Smooth muscle cell (in vitro differentiated cells): ENCODE measurements at regions not wholly inside any gene's neighbourhood (a gene's known extent, or its start where the extent isn't known, plus 50 kb on each side); places are given as distances from the start of the nearest gene placed in this dataset.
A peak's percentile ranks its signal among the peaks of the same experiment; 100 is the strongest.

Experiments used
- DNase-seq: peaks from one replicate; lab custom pipeline; 2025; ENCODE audit not compliant: unreplicated experiment; lab: John Stamatoyannopoulos, UW
- H2AFZ ChIP-seq: fragments of 200-600 bp; sonication (generic); 2 replicates; pipeline ENCODE4 v1.6.0; 2016; ENCODE audit warnings: antibody characterized with exemption, low read depth, mild to moderate bottlenecking
- H3F3A ChIP-seq: fragments of 200-600 bp; sonication (generic); 2 replicates; pipeline ENCODE4 v1.6.0; 2017; ENCODE audit warnings: antibody characterized with exemption, low read depth
- H3K27ac ChIP-seq: fragments of 200-600 bp; sonication (generic); 2 replicates; pipeline ENCODE4 v1.5.1; 2016; ENCODE audit warnings: low read depth, mild to moderate bottlenecking
- H3K27me3 ChIP-seq: fragments of 200-600 bp; sonication (generic); 2 replicates; pipeline ENCODE4 v1.6.1; 2016; ENCODE audit warnings: low read depth, mild to moderate bottlenecking
- H3K36me3 ChIP-seq: fragments of 200-600 bp; sonication (generic); 2 replicates; pipeline ENCODE4 v1.5.1; 2016; ENCODE audit warnings: low read depth
- H3K4me1 ChIP-seq: fragments of 200-600 bp; sonication (generic); 2 replicates; pipeline ENCODE4 v1.5.1; 2016; ENCODE audit warnings: low read depth
- H3K4me2 ChIP-seq: fragments of 200-600 bp; sonication (generic); 2 replicates; pipeline ENCODE4 v1.6.0; 2016; ENCODE audit warnings: mild to moderate bottlenecking
- H3K4me3 ChIP-seq: fragments of 200-600 bp; sonication (generic); 2 replicates; pipeline ENCODE4 v1.5.1; 2016; ENCODE audit warnings: mild to moderate bottlenecking
- H3K79me2 ChIP-seq: fragments of 200-600 bp; sonication (generic); 2 replicates; pipeline ENCODE4 v1.6.0; 2016; ENCODE audit warnings: low read depth, mild to moderate bottlenecking
- H3K9ac ChIP-seq: fragments of 200-600 bp; sonication (generic); 2 replicates; pipeline ENCODE4 v1.6.0; 2016; ENCODE audit warnings: low read depth
- H3K9me3 ChIP-seq: fragments of 200-600 bp; sonication (generic); replicated peaks from 2 replicates; pipeline ENCODE4 v1.5.1; 2016; ENCODE audit warnings: low read depth
- H4K20me1 ChIP-seq: fragments of 200-600 bp; sonication (generic); 2 replicates; pipeline ENCODE4 v1.6.0; 2016; ENCODE audit warnings: low read depth
- WGBS: methylation state at CpG from one replicate; pipeline ENCODE4 v1.1.7; 2016; ENCODE audit warnings: low lambda C conversion rate; 5-methylcytosine and 5-hydroxymethylcytosine counted together
- TF ChIP-seq, protein P1 (sequence below): fragments of 200-600 bp; sonication (generic); IDR thresholded peaks from 2 replicates; pipeline ENCODE4 v1.5.1; 2017; ENCODE audit warnings: borderline replicate concordance, mild to moderate bottlenecking, antibody characterized with exemption; ENCODE audit not compliant: insufficient read depth, poor library complexity, severe bottlenecking

DNA sequence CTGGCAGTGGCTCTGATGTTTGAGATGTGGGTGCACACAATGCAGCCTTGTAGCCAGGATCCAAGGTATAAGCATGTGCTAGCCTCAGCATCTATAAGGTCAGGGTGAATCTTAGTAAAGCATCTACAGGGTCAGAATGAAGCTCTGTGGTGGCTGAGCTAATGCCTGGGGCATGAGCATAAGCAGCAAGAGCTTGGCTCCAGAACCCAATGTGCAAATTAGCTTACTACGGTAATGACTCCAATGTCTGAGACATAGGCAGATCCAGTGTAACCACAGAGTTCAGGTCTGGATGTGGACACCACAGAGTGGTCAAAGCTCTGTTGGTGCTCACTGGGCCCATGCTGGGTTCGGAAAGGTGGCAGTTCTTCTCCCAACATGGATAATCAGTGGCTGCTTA is 304.5 kb upstream of the NECTIN3 start:
- Histone ChIP-seq H3K4me3 (no peak overlapping the region), H4K20me1 (no peaks in the 10 kb centered on the region), H3K9me3 (no peaks in the 10 kb centered on the region), H3K4me2 (no peak overlapping the region), H2AFZ (no peak overlapping the region), H3K9ac (no peak overlapping the region), H3K36me3 (no peaks in the 10 kb centered on the region), H3K4me1 (peaks cover 3% of the 10 kb centered on the region), H3K79me2 (no peaks in the 10 kb centered on the region), H3K27ac (no peak overlapping the region), H3K27me3 (no peaks in the 10 kb centered on the region), H3F3A (no peaks in the 10 kb centered on the region)
- 98% methylated on average over 2 of the region's 2 CpGs for WGBS
- no peak for DNase-seq
- TF ChIP-seq, protein P1, sequence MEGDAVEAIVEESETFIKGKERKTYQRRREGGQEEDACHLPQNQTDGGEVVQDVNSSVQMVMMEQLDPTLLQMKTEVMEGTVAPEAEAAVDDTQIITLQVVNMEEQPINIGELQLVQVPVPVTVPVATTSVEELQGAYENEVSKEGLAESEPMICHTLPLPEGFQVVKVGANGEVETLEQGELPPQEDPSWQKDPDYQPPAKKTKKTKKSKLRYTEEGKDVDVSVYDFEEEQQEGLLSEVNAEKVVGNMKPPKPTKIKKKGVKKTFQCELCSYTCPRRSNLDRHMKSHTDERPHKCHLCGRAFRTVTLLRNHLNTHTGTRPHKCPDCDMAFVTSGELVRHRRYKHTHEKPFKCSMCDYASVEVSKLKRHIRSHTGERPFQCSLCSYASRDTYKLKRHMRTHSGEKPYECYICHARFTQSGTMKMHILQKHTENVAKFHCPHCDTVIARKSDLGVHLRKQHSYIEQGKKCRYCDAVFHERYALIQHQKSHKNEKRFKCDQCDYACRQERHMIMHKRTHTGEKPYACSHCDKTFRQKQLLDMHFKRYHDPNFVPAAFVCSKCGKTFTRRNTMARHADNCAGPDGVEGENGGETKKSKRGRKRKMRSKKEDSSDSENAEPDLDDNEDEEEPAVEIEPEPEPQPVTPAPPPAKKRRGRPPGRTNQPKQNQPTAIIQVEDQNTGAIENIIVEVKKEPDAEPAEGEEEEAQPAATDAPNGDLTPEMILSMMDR, result no peak

DNA sequence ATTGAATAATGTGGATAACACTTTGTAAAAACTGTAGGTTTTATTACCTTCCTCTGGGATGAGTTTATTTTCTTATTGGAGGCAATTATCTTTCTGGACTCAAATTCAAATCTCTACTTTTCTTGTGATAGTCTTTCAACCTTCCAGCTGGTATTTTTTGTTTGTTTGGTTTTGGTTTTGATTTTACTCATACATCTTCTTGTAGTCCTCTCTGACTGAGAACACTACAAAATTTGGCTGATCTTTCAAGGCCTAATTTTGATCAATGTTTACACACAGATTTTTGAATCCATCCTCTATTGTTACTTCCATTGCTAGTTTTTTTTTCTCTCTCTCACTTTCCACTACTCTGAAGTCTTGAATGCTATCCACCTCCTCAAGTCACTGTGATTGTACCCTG is 303.8 kb upstream of the NECTIN3 start:
- DNase-seq, result no peak
- TF ChIP-seq, protein P1, result no peak

DNA sequence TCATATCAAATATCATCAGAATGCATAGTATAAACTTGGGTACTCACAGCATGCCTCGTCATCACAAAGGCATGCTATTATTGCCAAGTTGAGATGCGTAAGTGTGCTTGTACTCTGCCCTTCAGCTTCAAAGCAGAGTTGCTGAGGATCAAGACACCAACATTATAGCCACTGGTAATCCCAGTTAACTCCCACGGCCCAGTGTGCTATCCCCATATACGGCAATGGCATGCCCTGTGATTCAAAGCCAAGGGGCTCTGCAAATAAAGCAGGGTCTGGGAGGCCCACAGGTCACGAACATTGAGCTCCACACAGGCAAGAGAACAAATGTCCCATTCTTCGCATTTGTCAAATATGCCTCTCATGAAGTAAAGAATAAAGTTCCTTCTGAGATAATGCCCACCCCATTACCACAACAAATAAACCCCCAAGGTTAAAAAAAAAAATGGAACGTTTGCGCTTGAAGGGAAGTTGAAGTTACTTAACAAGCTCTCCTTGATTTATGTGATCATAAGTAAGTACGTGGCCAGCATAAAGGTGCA is 298.1 kb upstream of the NECTIN3 start:
- Histone ChIP-seq H3K4me2 (peak overlapping the region; percentile 77), H3F3A (peaks cover 5% of the 10 kb centered on the region), H3K27me3 (no peaks in the 10 kb centered on the region), H3K9ac (peak overlapping the region; percentile 34), H3K27ac (peak overlapping the region; percentile 92), H2AFZ (no peak overlapping the region), H3K4me1 (peaks cover 16% of the 10 kb centered on the region), H3K79me2 (no peaks in the 10 kb centered on the region), H3K4me3 (no peak overlapping the region), H4K20me1 (no peaks in the 10 kb centered on the region), H3K36me3 (no peaks in the 10 kb centered on the region), H3K9me3 (no peaks in the 10 kb centered on the region)
- WGBS, result 24% methylated on average over 9 of the region's 9 CpGs
- DNase-seq, result no peak
- TF ChIP-seq, protein P1, result no peak

More for the DNA sequence above, 303.8 kb upstream of the NECTIN3 start:
- no peaks in the 10 kb centered on the region for H3K27me3 ChIP-seq
- H4K20me1 ChIP-seq, result no peaks in the 10 kb centered on the region
- no peak overlapping the region for H3K4me3 ChIP-seq
- H3K79me2 ChIP-seq, result no peaks in the 10 kb centered on the region
- no peak overlapping the region for H3K27ac ChIP-seq
- no peak overlapping the region for H3K4me2 ChIP-seq
- no peak overlapping the region for H2AFZ ChIP-seq
- no peak overlapping the region for H3K9ac ChIP-seq
- peaks cover 9% of the 10 kb centered on the region for H3K4me1 ChIP-seq
- no peaks in the 10 kb centered on the region for H3K9me3 ChIP-seq
- H3F3A ChIP-seq, result no peaks in the 10 kb centered on the region
- H3K36me3 ChIP-seq, result no peaks in the 10 kb centered on the region

DNA sequence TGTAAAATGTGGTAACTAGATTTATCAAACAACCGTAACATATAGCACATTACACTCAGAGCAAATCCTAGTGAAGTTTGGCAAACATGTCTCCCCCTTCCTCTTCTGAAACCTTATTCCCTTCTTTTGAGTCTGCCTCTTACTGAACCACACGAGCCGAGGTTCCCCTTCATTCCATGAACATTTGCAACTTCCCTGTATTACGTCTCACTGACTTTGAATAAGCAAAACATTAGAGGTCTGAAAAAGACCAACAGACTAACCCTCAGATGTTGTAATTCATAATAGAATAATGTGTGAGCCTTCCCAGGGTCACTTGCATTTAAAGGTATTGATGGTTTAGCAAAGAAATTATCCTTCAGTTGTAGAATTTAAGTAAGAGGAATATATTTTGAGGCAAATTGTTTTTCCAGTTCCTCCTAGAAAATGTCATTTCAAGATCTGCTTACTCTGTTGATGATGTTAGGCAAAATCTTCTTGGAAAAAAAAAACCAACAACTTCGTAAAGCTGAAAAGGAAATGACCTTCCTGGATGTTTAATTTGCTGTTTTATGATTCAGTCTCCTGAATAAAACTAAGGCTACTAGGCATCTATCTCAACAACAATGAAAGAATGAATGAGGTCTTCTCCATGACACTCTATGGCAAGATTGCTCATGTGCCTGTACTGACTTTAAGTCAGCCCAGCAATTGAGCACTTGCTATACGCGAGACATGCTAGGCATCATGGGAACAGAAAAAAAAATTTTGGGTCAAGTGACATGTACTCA is 296.9 kb upstream of the NECTIN3 start:
- peaks cover 16% of the 10 kb centered on the region for H3K4me1 ChIP-seq
- no peak for DNase-seq
- H3K4me2 ChIP-seq, result peak overlapping the region; percentile 77
- H2AFZ ChIP-seq, result no peak overlapping the region
- H4K20me1 ChIP-seq, result no peaks in the 10 kb centered on the region
- H3K27ac ChIP-seq, result peak overlapping the region; percentile 92
- H3K9me3 ChIP-seq, result no peaks in the 10 kb centered on the region
- TF ChIP-seq, protein P1, result no peak
- H3K79me2 ChIP-seq, result no peaks in the 10 kb centered on the region
- 53% methylated on average over 7 of the region's 7 CpGs for WGBS
- H3K36me3 ChIP-seq, result no peaks in the 10 kb centered on the region
- H3K27me3 ChIP-seq, result no peaks in the 10 kb centered on the region
- peaks cover 5% of the 10 kb centered on the region for H3F3A ChIP-seq
- H3K4me3 ChIP-seq, result no peak overlapping the region
- H3K9ac ChIP-seq, result no peak overlapping the region
